GM19328 (cell line): ENCODE measurements at regions not wholly inside any gene's neighbourhood (a gene's known extent, or its start where the extent isn't known, plus 50 kb on each side); places are given as distances from the start of the nearest gene placed in this dataset.
"Not testable (repeated sequence)": the region's sequence is repeated elsewhere in the genome, so short reads cannot be mapped to it uniquely, and the experiment has no call there.

Source experiments
- ATAC-seq: cut with Tn5 transposase; IDR thresholded peaks from one replicate; pipeline ENCODE4 v1.9.1; 2021; ENCODE audit warnings: mild to moderate bottlenecking, moderate library complexity; ENCODE audit not compliant: unreplicated experiment

DNA sequence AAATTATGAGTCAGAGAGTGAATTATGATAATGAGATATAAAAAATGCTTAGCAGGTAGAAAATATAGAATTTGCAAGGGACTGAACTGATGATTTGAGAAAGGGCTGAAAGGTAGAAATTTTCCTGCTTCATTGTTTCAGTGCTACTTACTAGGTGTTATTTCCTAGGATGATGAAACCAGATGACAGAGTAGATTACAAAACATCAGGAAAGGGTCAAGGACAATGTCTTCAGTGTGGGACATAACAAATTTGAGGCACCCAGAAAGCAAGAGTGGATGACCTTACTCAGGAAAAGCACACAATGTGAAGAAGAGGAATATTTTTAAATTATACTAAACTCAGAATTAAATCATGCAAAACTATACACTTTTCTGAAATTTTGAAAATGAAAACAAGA lies 102.1 kb downstream of the SHCBP1 start:
- ATAC-seq = no peak

DNA sequence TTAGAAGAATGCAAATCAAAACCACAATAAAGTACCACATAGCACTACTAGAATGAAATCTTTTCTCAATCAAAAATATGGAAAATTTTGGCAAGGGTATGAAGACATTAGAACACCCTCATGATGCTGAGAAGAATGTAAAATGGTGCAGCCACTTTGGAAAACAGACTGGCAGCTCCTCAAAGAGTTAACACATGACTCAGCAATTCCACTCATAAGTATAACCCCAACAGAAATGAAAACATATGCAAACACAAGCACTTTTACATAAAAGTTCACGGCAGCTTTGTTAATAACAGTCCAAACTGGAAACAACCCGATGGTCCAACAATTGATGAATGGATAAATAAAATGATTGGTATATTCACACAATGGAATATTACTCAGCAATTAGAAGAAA lies 124.5 kb downstream of the SHCBP1 start:
- ATAC-seq = no peak

DNA sequence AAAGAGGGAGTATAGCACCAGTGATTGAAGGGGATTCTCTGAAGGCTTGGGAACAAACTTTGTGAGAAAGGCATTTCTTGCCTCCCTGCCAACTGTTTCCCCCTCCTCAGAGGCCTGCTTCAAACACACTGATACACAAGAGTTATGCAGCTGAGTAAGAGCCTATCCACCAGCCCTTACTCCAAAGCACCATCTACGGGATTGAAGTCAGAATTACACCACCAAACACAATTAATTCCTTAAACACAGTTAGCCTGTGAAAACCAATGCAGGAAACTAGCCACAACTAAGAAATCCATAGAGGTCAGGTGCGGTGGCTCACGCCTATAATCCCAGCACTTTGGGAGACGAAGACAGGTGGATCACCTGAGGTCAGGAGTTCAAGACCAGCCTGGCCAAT lies 138.3 kb downstream of the SHCBP1 start:
- ATAC-seq = no peak

DNA sequence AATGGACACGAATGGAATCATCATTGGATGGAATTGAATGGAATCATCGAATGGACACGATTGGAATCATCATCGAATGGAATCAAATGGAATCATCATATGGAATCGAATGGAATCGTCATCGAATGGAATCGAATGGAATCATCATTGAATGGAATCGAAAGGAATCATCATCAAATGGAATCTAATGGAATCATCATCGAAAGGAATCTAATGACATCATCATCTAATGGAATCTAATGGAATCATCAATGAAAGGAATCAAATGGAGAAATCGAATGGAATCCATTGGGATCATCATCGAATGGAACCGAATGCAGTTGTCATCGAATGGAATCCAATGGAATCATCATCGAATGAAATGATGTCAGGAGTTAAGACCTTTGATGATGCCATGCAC lies 154.9 kb downstream of the SHCBP1 start:
- no peak for ATAC-seq

DNA sequence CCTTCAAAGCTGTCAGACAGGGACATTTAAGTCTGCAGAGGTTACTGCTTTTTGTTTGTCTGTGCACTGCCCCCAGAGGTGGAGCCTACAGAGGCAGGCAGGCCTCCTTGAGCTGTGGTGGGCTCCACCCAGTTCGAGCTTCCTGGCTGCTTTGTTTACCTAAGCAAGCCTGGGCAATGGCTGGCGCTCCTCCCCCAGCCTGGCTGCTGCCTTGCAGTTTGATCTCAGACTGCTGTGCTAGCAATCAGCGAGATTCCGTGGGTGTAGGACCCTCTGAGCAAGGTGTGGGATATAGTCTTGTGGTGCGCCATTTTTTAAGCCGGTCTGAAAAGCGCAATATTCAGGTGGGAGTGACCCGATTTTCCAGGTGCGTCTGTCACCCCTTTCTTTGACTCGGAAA lies 166.4 kb downstream of the SHCBP1 start:
- not testable (repeated sequence) for ATAC-seq

DNA sequence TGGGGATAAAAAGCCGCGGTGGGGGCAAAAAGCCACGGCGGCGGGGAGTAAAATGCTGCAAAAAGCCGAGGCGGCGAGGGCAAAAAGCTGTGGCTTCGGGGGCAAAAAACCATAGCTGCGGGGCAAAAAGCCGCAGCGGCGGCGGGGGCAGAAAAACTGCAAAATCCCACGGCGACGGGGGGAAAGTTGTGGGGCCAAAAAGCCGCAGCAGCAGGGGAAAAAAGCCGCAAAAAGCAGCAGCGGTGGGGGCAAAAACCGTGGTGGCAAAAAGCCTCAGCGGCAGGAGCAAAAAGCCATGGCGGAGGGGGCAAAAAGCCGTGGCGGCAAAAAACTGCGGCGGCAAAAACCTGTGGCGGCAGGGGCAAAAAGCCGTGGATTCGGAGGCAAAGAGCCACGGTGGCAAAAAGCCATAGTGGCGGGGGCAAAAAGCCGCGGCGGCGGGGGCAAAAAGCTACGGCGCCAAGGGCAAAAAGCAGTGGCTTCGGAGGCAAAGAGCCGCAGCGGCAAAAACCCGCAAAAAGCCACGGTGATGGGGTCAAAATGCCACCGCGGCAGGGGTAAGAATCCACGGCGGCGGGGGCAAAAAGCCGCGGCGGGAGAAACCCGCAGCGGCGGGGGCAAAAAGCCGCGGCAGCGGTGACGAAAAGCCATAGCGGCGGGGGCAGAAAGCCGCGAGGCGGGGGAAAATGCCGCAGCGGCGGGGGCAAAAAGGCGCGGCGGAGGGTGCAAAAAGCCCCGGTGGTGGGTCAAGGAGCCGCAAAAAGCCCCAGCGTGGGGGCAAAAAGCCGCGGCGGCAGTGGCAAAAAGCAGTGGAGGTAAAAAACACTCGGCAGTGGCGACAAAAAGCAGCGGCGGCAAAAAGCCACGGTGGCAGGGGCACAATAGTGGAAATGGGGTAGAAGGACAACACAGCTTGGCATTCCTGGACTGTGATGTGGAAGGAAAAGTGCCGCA lies 192.8 kb downstream of the SHCBP1 start:
- no peak for ATAC-seq

DNA sequence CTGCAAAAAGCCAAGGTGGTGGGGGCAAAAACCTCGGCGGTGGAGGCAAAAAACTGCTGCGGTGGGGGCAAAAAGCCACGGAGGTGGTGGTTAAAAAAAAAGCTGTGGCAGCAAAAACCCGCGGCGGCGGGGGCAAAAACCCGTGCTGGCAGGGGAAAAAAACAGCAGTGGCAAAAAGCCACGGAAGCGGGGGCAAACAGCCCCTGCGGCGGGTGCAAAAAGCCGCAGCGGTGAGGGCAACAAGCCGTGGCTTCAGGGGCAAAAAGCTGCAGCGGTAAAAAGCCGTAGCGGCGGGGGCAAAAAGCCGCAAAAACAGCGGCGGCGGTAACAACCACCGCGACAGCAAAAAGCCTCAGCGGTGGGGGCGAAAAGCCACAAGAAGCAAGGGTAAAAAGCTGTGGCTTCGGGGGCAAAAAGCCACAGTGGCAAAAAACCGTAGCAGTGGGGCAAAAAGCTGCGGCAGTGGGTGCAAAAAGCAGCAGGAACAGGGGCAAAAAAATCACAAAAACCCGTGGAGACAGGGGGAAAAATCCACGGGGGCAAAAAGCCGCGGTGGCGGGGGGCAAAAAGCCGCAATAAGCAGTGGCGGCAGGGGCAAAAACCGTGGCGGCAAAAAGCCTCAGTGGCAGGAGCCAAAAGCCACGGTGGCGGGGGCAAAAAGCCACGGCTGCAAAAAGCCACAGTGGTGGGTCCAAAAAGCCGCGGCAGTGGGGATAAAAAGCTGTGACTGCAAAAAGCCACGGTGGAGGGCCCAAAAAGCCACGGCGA lies 193.7 kb downstream of the SHCBP1 start:
- no peak for ATAC-seq

DNA sequence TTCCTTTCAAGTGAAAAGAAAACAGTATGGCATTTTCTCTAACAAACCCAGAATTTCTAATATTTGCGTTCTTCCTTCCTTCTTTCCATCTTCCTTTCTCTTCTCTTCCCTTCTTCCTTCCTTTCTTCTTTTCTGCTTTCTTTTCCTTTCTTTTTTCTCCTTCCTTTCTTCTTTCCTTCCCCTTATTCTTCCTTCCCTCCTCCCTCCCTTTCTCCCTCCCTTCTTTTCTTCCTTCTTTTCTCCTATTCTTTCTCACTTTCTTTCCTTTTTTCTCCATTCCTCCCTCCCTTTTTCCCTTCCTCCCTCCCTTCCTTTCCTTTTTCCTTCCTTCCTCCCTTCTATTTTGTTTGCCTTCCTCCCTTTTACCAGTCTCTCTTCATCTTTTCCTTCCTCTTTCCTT lies 194.8 kb downstream of the SHCBP1 start:
- no peak for ATAC-seq

DNA sequence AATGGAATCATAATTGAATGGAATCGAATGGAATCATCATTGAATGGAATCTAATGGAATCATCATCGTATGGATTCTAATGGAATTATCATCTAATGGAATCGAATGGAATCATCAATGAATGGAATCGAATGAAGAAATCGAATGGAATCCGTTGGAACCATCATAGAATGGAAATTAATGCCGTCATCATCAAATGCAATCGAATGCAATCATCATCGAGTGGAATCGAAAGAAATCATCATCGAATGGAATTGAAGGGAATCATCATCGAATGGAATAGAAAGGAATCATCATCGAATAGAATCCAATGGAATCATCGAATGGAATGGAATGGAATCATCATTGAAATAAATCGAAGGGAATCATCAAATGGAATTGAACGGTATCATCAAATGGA lies 217.2 kb downstream of the SHCBP1 start:
- no peak for ATAC-seq

DNA sequence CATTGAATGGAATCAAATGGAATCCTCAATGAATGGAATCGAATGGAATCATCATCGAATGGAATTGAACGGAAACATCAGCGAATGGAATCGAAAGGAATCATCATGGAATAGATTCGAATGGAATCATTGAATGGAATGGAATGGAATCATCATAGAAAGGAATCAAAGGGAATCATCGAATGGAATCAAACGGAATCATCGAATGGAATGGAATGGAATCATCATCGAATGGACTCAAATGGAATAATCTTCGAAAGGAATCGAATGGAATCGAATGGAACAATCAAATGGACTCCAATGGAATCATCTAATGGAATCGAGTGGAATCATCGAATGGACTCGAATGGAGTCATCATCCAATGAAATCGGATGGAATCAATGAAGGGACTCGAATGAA lies 222.6 kb downstream of the SHCBP1 start:
- not testable (repeated sequence) for ATAC-seq

DNA sequence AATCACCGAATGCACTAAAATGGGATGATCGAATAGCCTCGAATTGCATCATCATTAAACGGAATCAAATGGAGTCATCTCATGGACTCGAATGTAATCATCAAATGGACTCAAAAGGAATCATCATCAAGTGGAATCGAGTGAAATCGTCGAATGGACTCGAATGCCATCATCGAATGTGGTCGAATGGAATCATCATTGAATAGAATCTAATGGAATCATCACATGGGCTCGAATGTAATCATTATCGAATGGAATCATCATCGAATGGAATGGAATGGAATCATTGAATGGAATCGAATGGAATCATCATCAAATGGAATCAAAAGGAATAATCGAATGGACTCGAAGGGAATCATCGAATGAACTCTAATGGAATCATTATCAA lies 224.3 kb downstream of the SHCBP1 start:
- ATAC-seq = not testable (repeated sequence)

DNA sequence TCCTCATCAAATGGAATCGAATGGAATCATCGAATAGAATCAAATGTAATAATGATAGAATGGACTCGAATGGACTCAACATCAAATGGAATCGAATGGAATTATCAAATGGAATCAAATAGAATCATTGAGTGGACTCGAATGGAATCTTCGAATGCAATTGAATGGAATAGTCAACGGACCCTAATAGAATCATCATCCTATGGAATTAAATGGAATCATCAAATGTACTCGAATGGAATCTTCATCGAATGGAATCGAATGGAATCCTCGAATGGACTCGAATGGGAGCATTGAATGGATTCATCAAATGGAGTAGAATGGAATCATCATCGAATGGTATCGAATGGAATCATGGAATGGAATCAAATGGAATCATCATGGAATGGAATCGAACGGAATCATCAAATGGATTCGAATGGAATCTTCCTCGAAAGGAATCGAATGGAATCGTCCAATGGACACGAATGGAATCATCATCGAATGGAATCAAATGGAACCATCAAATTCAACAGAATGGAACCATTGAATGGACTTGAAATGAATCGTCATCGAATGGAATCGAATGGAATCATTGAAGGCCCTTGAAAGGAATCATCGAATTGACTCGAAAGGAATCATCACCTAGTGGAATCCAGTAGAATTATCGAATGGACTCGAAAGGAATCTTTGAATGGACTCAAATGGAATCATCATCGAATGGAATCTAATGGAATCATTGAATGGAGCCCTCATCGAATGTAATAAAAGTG lies 224.9 kb downstream of the SHCBP1 start:
- ATAC-seq = not testable (repeated sequence)

DNA sequence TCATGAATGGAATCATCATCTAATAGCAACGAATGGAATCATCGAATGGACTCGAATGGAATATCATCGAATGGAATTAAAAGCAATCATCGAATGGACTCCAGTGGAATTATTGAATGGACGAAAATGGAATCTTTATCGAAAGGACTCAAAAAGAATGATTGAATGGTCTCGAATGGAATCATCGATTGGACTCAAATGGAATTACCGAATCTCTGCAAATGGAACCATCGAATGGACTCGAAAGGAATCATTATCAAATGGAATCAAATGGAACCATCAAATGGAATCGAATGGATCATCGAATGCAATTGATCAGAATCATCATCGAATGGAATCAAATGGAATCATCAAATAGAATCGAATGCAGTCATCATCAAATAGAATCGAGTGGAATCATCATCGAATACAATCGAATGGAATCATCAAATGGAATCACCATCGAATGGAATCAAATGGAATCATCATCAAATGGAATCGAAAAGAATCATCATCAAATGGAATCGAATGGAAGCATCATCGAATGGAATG lies 225.7 kb downstream of the SHCBP1 start:
- ATAC-seq = not testable (repeated sequence)

DNA sequence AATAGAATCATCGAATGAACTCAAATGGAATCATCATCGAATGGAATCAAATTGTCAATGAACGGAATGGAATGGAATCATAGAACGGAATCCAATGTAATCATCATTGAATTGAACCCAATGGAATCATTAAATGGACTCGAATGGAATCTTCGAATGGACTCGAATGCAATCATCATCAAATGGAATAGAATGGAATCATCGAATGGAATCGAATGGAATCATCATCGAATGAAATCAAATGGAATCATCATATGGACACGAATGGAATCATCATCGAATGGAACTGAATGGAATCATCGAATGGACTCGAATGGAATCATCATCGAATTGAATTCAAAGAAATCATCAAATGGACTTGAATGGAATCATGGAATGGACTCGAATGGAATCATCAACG lies 226.2 kb downstream of the SHCBP1 start:
- not testable (repeated sequence) for ATAC-seq

DNA sequence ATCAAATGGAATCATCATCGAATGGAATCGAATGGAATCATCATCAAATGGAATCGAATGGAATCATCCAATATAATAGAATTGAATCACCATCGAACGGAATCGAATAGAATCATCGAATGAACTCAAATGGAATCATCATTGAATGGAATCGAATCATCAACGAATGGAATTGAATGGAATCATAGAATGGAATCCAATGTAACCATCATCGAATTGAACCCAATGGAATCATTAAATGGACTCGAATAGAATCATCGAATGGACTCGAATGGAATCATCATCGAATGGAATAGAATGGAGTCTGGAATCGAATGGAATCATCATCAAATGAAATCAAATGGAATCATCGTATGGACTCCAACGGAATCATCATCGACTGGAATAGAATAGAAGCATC lies 227.0 kb downstream of the SHCBP1 start:
- ATAC-seq = not testable (repeated sequence)

DNA sequence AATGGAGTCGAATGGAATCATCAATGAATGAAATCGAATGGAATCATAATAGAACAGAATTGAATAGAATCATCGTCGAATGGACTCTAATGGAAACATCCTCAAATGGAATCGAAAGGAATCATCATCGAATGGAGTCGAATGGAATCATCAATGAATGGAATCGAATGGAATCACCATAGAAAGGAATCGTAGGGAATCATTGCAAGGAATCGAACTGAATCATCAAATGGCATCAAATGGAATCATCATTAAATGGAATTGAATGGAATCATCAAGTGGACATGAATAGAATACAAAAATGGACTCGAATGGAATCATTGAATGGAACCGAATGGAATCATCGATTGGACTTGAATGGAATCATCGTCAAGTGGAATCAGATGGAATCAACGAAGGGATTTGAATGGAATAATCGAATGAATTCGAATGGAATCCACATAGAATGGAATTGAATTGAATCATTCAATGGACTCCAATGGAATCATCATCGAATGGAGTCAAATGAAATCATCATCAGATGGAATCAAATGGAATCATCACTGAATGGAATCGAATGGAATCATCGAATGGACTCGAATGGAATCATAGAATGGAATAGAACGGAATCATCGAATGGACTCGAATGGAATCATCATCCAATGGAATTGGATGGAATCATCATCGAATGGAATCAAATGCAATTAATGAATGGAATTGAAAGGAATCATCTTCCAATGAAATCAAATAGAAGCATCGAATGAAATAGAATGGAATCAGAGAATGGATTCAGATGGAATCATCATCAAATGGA lies 228.1 kb downstream of the SHCBP1 start:
- ATAC-seq = not testable (repeated sequence)

DNA sequence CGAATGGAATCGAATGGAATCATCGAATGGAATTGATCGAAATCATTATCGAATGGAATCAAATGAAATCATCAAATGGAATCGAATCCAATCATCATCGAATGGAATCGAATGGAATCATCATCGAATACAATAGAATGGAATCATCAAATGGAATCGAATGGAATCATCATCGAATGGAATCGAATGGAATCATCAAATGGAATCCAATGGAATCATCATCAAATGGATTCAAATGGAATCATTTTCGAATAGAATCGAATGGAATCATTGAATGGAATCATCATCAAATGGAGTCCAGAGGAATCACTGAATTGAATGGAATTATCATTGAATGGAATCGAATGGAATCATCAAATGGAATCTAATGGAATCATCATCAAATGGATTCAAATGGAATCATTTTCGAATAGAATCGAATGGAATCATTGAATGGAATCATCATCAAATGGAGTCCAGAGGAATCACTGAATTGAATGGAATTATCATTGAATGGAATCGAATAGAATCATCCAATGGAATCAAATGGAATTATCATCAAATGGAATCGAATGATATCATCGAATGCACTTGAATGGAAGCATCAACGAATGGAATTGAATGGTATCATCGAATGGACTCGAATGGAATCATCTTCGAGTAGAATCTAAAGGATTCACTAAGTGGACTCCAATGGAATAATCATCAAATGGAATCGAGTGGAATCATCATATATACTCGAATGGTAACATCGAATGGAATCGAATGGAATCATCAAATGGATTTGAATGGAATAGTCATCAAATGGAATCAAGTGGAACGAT lies 230.3 kb downstream of the SHCBP1 start:
- ATAC-seq = not testable (repeated sequence)

DNA sequence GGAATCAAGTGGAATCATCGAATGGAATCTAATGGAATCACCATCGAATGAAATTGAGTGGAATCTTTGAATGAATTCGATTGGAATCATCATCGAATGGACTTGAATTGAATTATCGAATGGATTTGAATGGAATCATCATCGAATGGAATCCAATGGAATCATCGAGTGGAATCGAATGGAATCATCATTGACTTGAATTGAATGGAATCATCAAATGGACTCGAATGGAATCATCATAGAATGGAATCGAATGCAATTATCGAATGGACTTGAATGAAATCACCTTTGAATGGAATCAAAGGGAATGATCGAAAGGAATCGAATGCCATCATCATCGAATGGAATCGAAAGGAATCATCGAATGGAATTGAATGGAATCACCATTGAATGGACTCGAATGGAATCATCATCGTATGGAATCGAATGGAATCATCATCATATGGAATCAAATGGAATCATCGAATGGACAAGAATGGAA lies 231.6 kb downstream of the SHCBP1 start:
- ATAC-seq = not testable (repeated sequence)

DNA sequence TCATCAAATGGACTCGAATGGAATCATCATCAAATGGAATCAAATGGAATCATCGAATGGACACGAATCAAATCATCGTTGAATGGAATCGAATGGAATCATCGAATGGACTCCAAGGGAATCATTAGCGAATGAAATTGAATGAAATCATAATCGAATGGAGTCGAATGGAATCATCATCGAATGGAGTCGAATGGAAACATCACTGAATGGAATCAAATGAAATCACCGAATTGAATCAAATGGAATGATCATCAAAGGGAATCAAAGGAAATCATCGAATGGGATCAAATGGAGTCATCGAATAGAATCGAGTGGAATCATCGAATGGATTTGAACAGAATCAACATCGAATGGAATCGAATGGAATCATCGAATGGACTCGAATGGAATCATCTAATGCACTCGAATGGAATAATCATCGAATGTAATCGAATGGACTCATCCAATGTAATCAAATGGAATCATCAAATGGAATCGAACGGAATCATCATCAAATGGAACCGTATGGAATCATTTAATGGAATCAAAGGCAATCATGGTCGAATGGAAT lies 232.2 kb downstream of the SHCBP1 start:
- not testable (repeated sequence) for ATAC-seq
